ENCODE measurements at regions not wholly inside any gene's neighbourhood (a gene's known extent, or its start where the extent isn't known, plus 50 kb on each side); places are given as distances from the start of the nearest gene placed in this dataset.

DNA sequence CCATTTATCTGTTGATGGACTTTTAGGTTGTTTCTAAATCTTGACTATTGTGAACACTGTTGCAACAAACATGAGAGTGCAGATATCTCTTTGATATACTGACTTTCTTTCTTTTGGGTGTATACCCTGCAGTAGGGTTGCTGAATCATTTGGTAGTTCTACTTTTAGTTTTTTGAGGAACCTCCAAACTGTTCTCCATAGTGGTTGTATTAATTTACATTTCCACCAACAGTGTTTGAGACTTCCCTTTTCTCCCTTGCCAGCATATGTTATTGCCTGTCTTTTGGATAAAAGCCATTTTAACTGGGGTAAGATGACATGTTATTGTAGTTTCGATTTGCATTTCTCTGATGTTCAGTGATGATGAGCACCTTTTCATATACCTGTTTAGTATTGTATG, 330.0 kb downstream of the DDX10 start:
- no peak for ATAC-seq
- H3K27ac Mint-ChIP-seq: no peak overlapping the region
- H3K9me3 Mint-ChIP-seq: peaks cover 8% of the 10 kb centered on the region
- H3K4me3 Mint-ChIP-seq: no peak overlapping the region
- peaks cover 16% of the 10 kb centered on the region for H3K27me3 Mint-ChIP-seq
- H3K36me3 Mint-ChIP-seq: no peaks in the 10 kb centered on the region
- H3K4me1 Mint-ChIP-seq: no peaks in the 10 kb centered on the region

DNA sequence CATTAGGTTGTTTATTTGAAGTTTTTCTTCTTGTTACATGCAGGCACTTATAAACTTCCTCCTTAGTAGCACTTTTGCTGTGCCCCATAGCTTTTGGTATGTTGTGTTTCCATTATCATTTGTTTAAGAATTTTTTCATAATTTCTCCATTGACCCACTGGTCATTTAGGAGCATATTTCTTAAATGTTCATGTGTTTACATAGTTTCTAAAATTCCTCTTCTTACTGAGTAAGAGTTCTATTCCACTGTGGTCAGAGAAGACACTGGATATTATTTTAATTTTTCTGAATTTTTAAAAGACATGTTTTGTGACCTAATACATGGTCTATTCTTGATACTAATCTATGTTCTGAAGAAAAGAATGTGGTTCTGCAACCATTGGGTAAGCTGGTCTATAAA, 333.0 kb downstream of the DDX10 start:
- Mint-ChIP-seq H3K36me3 (no peaks in the 10 kb centered on the region), H3K9me3 (peaks cover 12% of the 10 kb centered on the region), H3K27me3 (peaks cover 18% of the 10 kb centered on the region), H3K4me1 (no peaks in the 10 kb centered on the region), H3K4me3 (no peak overlapping the region), H3K27ac (no peak overlapping the region)
- ATAC-seq: no peak

DNA sequence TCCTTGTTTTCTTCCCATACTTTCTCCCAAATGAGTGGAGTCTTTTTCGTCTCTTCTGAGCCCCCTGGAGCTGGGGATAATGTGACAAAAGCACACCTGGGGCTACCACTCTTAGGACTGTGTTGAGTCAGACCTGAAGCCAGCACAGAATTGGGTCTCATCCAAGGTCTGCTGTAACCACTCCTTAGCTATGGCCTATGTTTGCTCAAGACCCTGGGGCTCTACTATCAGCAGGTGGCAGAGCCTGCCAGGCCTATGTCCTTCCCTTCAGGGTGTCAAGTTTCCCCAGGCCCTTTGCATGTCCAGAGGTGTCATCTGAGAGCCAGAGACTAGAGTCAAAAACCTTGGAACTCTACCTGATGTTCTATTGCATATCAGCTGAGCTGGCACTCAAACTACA, 335.7 kb downstream of the DDX10 start:
- no peak for ATAC-seq
- H3K36me3 Mint-ChIP-seq: no peaks in the 10 kb centered on the region
- H3K9me3 Mint-ChIP-seq: peaks cover 12% of the 10 kb centered on the region
- peaks cover 31% of the 10 kb centered on the region for H3K27me3 Mint-ChIP-seq
- no peak overlapping the region for H3K27ac Mint-ChIP-seq
- no peaks in the 10 kb centered on the region for H3K4me1 Mint-ChIP-seq
- H3K4me3 Mint-ChIP-seq: no peak overlapping the region

DNA sequence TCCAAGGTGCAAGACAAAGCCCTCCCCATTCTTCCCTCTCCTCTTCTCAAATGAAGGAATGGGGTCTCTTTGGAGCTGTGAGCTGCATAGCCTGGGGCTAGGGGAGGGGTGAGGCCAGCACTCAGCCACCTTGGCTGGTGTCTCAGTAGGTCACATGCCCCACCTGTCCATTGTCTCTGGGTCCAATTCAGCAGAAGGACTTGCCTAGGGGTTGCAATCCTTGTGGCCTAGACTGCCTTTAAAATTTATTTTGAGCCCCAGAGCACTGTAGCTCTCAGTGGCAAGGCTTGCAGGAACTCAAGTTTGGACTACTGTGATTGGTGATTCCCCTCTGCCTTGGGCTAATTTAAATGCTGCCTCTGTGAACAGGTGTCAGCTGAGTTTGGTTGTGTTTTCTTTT, 336.7 kb downstream of the DDX10 start:
- no peak overlapping the region for H3K4me3 Mint-ChIP-seq
- H3K4me1 Mint-ChIP-seq: no peaks in the 10 kb centered on the region
- H3K27ac Mint-ChIP-seq: no peak overlapping the region
- H3K9me3 Mint-ChIP-seq: peaks cover 11% of the 10 kb centered on the region
- no peak for ATAC-seq
- peaks cover 38% of the 10 kb centered on the region for H3K27me3 Mint-ChIP-seq
- no peaks in the 10 kb centered on the region for H3K36me3 Mint-ChIP-seq

DNA sequence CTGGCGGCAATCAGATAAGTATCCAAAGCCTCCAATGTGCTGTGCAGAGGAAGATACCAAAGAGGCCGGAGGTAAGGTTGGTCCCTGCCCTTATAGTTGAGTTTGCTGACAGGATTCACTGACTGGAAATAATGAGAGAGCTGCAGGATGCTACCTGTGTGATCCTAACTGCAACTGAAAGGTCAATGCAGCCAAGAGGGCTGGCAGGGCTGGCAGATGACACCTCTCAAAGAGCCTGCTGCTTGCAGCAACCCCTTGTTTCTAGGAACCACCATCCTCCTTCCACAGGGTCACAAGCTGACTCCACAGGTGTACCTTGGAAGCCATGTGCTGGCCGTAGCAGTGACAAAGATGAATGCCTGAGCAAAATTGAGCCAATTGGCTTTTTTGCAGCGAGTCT, 348.1 kb downstream of the DDX10 start:
- Mint-ChIP-seq H3K27ac (no peak overlapping the region), H3K9me3 (no peaks in the 10 kb centered on the region), H3K4me3 (no peak overlapping the region), H3K4me1 (no peaks in the 10 kb centered on the region), H3K27me3 (no peaks in the 10 kb centered on the region), H3K36me3 (no peaks in the 10 kb centered on the region)
- ATAC-seq: no peak

DNA sequence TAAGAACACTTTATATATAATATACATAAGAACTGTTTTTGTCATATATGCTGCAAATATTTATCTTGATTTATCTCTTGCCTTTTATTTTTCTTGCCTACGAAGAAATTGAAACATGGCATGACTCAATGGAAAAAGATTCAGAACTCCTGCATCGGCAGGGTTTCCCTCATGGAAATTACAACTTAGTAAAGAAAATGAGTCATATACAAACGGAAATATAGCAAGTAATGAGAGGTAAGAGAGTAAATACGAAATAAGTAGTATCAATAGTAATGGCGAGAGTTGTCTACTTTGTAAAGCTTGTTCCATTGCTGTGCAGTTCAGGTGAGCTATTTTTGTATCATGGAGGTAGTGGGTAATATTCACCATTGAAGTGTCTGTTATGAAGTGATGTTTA, 350.4 kb downstream of the DDX10 start:
- Mint-ChIP-seq H3K27ac (no peak overlapping the region), H3K4me1 (no peaks in the 10 kb centered on the region), H3K4me3 (no peak overlapping the region), H3K27me3 (no peaks in the 10 kb centered on the region), H3K36me3 (no peaks in the 10 kb centered on the region), H3K9me3 (no peaks in the 10 kb centered on the region)
- no peak for ATAC-seq

DNA sequence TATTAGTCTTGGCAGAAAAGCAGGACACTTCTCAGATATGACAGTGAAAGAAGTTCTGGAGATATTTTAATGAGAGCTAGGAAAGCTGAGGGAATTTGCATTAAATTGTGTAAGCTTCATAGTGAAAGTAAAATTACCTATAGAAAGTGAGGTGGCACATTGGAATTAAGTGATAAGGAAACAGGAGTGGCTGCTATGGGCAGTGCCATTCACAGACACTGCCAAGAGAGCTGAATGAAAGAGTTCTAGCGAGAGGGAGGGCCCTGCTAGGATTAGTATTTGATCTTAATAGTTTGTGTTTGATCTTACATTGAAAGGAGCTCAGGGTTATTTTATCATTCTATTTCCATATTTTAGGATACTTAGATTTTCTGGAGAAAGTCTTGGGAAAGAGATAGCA, 351.9 kb downstream of the DDX10 start:
- ATAC-seq: no peak
- Mint-ChIP-seq H3K4me1 (no peaks in the 10 kb centered on the region), H3K9me3 (no peaks in the 10 kb centered on the region), H3K36me3 (no peaks in the 10 kb centered on the region), H3K27me3 (no peaks in the 10 kb centered on the region), H3K27ac (no peak overlapping the region), H3K4me3 (no peak overlapping the region)

DNA sequence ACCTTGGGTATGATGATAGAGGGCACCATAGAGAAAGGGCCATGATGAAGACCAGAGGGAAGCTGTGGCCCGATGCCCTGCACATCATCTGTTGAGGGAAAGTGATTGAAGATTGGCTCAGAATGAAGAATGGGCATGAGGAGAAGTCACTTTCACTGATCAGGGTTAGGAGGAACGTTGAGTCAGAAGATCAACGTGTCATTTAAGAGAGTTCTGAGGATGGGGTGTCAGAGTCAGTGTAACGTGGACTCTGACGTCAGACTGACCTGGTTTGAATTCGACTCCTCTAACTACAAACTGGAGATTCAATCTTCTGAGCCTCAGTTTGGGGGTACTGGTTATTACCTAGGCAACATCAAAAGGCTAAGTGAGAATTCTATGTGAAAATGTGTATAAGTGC, 352.6 kb downstream of the DDX10 start:
- Mint-ChIP-seq H3K36me3 (no peaks in the 10 kb centered on the region), H3K9me3 (no peaks in the 10 kb centered on the region), H3K4me1 (no peaks in the 10 kb centered on the region), H3K27me3 (no peaks in the 10 kb centered on the region), H3K4me3 (no peak overlapping the region), H3K27ac (no peak overlapping the region)
- ATAC-seq: no peak

DNA sequence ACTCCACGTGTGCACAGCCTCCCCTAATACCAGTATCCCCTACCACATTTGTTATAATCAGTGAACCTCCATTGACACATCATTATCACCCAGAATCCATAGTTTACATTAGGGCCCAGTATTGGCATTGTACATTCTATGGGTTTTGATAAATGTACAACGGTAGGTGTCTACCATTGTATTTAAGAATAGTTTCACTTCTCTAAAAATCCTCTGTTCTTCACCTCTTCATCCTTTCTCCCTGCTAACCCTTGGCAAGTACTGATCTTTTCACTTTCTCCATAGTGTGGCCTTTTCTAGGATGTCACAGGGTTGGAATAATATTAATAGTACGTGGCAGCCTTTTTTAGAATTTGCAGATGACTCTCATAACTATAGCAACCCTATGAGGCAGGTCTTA, 353.8 kb downstream of the DDX10 start:
- H3K36me3 Mint-ChIP-seq: no peaks in the 10 kb centered on the region
- no peak for ATAC-seq
- H3K27me3 Mint-ChIP-seq: no peaks in the 10 kb centered on the region
- H3K9me3 Mint-ChIP-seq: peaks cover 2% of the 10 kb centered on the region
- no peak overlapping the region for H3K27ac Mint-ChIP-seq
- H3K4me1 Mint-ChIP-seq: no peaks in the 10 kb centered on the region
- no peak overlapping the region for H3K4me3 Mint-ChIP-seq

DNA sequence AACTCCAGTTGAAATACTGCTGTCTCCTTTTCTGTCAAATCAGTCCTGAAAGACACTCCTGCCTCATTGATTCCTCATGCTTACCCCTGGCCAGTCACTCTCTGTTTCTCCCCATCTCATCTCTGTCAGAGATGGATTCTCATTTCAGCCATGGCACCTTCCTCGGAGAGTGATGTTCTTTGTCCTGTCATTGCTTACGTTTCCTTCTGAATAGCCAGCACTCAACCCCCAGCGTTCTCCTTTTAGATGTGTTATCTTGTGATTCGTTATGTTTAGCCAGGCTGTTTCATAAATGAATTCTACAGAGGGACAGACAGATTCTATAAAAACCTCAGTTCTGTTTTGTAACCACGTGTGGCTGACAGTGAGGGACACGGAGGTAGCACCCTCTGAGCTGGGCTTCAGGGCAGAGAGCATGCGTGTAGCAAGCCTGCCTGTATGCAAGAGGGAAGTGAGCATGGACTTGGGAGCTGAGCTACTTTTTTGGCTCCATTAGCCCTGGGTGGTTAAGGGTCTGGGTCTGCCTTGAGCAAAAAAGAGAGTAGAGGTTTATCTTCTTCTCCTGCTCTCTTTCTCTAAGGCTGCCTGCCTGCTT, 354.6 kb downstream of the DDX10 start:
- no peak for ATAC-seq
- Mint-ChIP-seq H3K27me3 (no peaks in the 10 kb centered on the region), H3K36me3 (no peaks in the 10 kb centered on the region), H3K27ac (no peak overlapping the region), H3K4me1 (no peaks in the 10 kb centered on the region), H3K4me3 (no peak overlapping the region), H3K9me3 (peaks cover 3% of the 10 kb centered on the region)

DNA sequence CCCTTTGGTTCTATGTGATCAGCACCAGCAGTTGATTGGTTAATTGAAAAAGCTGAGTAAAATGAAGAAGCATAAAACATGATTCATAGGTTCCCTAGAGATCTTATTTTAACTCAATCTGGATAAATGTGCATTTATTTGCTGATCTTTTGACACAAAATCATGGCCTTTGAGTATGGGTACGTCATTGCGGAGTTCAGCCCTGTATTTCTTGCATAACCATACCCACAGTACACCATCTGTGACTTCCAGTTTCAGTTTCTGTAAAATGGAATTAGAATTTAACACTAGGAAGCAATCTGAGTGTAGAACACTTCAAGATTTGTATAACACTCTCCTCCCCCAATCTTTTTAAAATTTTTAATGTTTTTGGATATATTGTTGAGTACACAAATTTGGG, 358.2 kb downstream of the DDX10 start:
- ATAC-seq: no peak
- H3K27me3 Mint-ChIP-seq: no peaks in the 10 kb centered on the region
- H3K27ac Mint-ChIP-seq: no peak overlapping the region
- H3K9me3 Mint-ChIP-seq: peaks cover 3% of the 10 kb centered on the region
- no peaks in the 10 kb centered on the region for H3K36me3 Mint-ChIP-seq
- no peaks in the 10 kb centered on the region for H3K4me1 Mint-ChIP-seq
- H3K4me3 Mint-ChIP-seq: no peak overlapping the region

DNA sequence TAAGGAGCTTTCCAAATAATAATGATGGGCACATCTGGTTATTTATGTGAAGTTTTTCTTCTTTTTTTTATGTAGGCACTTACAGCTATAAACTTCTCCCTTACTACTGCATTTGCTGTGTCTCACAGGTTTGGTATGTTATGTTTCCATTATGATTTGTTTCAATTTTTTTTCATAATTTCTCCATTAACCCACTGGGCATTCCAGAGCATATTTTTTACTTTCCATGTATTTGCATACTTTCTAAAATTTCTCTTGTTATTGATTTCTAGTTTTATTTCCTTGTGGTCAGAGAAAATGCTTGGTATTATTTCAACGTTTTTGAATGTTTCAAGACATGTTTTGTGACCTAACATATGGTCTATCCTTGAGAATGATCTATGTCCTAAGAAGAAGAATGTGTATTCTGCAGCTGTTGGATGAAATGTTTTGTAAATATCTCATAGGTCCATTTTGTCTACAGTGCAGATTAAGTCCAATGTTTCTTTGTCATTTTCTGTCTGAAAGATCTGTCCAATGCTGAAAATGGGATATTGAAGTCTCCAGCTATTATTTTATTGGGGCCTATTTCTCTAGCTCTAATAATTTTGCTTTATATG, 362.1 kb downstream of the DDX10 start:
- ATAC-seq: no peak
- no peak overlapping the region for H3K4me3 Mint-ChIP-seq
- H3K4me1 Mint-ChIP-seq: no peaks in the 10 kb centered on the region
- peaks cover 3% of the 10 kb centered on the region for H3K9me3 Mint-ChIP-seq
- peaks cover 18% of the 10 kb centered on the region for H3K27me3 Mint-ChIP-seq
- no peaks in the 10 kb centered on the region for H3K36me3 Mint-ChIP-seq
- H3K27ac Mint-ChIP-seq: no peak overlapping the region

DNA sequence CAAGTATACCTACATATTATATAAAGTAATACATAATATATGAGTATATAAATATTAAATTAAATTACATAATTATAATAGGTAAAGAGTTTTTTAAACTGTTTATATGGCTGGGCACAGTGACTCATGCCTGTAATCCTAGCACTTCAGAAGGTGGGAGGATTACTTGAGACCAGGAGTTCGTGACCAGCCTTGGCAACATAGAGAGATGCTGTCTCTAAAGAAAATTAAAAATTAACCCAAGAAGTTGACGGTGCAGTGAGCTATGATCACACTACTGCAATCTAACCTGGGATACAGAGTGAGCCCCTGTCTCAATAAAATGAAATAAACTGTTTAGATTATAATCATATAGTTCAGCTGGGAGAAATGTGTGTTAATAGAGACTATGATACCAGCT, 363.0 kb downstream of the DDX10 start:
- Mint-ChIP-seq H3K4me1 (no peaks in the 10 kb centered on the region), H3K27me3 (peaks cover 18% of the 10 kb centered on the region), H3K9me3 (peaks cover 3% of the 10 kb centered on the region), H3K36me3 (no peaks in the 10 kb centered on the region), H3K4me3 (no peak overlapping the region), H3K27ac (no peak overlapping the region)
- no peak for ATAC-seq

DNA sequence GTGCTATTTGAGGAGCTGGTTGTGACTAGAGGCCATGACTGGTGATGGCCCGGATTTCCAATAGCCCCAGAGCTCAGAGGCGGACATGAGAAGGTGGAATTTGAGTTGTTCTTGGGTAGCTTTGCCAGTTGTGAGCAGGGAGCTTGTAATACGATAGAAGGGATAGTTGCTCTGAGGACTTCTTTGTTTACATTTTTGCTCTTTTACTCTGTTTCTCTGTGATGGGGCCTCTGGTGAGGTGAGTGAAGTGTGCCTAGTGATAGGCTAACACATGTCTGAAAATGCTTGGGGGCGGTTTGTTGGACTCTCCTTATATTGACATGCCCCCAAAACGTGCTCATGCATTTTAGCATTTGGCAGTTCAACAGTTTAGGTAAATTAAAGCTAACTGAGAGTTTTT, 365.1 kb downstream of the DDX10 start:
- H3K4me1 Mint-ChIP-seq: no peaks in the 10 kb centered on the region
- H3K9me3 Mint-ChIP-seq: no peaks in the 10 kb centered on the region
- H3K4me3 Mint-ChIP-seq: no peak overlapping the region
- H3K27ac Mint-ChIP-seq: no peak overlapping the region
- H3K27me3 Mint-ChIP-seq: peaks cover 18% of the 10 kb centered on the region
- no peak for ATAC-seq
- no peaks in the 10 kb centered on the region for H3K36me3 Mint-ChIP-seq

DNA sequence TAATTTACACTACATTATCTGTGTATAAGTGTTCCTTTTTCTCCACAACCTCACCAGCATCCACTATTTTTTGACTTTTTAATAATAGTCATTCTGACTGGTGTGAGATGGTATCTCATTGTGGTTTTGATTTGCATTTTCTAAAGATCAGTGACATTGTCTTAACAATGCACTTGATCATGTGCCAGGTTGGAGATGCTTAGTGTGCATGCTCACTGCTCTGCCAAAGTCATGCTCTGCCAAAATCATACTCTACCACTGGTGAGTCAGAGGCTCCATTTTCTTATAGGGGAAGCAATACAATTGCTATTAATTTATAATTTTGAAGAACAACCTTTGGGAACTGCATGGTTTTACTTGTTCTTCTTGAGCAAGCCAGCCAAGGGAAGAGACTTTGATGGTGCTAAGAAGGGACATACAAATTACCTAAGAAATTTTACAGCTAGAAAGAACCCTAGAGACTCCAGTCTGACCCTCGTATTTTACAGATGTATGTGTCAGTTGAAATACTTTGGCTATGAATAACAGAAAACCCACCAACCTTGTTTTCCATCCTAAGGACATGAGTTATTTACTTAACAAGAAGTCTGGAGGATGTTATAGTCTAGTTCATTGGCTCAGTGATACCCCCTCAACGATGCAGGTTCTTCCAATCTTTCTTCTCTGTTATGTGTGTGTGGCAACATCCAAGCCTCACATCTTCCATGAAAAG, 368.9 kb downstream of the DDX10 start:
- Mint-ChIP-seq H3K27me3 (peaks cover 28% of the 10 kb centered on the region), H3K4me3 (no peak overlapping the region), H3K4me1 (no peaks in the 10 kb centered on the region), H3K27ac (no peak overlapping the region), H3K36me3 (no peaks in the 10 kb centered on the region), H3K9me3 (no peaks in the 10 kb centered on the region)
- no peak for ATAC-seq

DNA sequence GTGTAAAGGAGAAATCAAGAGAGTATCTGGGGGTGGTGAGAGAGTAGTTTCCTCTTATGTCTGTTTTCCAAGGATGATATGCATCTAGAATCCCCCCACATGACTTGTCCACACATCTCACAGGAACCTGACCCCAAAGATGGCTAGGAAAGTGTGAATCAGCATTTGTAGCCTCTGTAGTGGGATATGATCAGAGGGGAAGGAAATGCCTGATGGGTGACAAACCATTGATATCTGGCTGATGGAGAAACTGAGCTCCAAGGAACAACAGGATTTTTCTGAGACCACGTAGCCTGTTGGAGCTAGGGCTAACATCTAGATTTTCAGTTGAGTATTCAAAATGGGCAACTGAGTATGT, 369.4 kb downstream of the DDX10 start:
- no peaks in the 10 kb centered on the region for H3K4me1 Mint-ChIP-seq
- H3K36me3 Mint-ChIP-seq: no peaks in the 10 kb centered on the region
- no peaks in the 10 kb centered on the region for H3K9me3 Mint-ChIP-seq

More for the DNA sequence above, 369.4 kb downstream of the DDX10 start:
- Mint-ChIP-seq H3K27me3 (peaks cover 25% of the 10 kb centered on the region), H3K4me3 (no peak overlapping the region), H3K27ac (no peak overlapping the region)
- no peak for ATAC-seq

All from stimulated activated memory B cell treated with anti-CD40 and anti-IgM and Interleukin-4, amounts not matched to agents 10 μg/mL and 1 μg/mL and 100 μg/mL, for 72 hours (primary cell).